ENCODE measurements at regions not wholly inside any gene's neighbourhood (a gene's known extent, or its start where the extent isn't known, plus 50 kb on each side); places are given as distances from the start of the nearest gene placed in this dataset.
"Not testable (repeated sequence)": the region's sequence is repeated elsewhere in the genome, so short reads cannot be mapped to it uniquely, and the experiment has no call there.

DNA sequence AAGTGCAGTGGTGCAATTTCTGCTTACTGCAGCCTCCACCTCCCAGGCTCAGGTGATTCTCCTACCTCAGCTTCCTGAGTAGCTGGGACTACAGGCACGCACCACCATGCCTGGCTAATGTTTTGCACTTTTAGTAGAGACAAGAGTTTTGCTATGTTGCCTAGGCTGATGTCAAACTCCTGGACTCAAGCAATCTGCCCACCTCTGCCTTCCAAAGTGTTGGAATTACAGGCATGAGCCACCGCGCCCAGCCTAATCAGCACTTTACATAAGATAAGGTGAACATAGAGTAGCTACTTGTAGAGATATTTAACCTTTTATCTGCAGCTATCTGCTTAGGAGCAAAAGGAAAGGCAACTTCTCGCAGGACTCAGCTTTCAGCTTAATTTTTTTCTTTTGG, 77.5 kb upstream of the RGPD5 start:
- TF ChIP-seq POLR2A, CTCF (IDR thresholded peaks at IDR 0.05): not testable (repeated sequence)
